ENCODE measurements at regions not wholly inside any gene's neighbourhood (a gene's known extent, or its start where the extent isn't known, plus 50 kb on each side); places are given as distances from the start of the nearest gene placed in this dataset.
"Not testable (repeated sequence)": the region's sequence is repeated elsewhere in the genome, so short reads cannot be mapped to it uniquely, and the experiment has no call there.

DNA sequence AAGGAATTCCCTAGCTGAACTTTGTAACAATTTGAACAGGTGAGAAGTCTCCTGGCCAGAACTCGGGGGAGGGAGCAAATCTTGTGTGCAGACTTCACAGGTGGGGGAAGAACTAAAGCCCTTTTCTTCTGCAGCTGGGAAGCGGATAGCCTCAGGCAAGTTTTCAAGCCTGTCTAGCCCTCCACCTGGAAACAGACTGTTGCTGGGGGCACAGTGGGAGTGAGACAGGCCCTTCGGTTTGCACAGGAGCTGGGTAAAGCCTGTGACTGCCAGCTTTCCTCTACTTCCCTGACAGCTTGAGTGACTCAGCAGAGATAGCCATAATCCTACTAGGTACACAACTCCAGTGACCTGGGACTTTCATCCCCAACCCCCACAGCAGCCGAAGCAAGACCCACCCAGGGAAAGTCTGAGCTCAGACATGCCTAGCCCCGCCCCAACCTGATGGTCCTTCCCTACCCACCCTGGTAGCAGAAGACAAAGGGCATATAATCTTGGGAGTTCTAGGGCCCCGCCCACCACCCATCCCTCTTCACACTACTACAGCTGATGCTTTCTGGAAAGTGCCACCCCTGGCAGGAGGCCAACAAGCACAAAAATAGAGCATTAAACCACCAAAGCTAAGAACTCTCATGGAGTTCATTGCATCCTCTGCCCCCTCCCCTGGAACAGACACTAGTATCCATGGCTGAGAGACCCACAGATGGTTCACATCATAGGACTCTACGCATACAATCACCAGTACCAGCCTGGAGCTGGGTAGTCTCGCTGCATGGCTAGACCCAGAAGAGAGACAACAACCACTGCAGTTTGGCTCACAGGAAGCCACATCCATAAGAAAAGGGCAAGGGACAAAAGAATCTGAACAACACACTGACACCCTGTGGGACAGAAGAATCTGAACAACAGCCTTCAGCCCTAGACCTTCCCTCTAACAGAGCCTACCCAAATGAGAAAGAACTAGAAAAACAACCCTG lies 479.0 kb downstream of the RAP2B start:
- Histone ChIP-seq H4K20me1 (ENCODE audit: insufficient read depth) (no peaks in the 10 kb centered on the region), H3K27me3 (ENCODE audit: insufficient read depth, low read length) (no peaks in the 10 kb centered on the region), H3K9me3 (ENCODE audit: control insufficient read depth in 1 of 2, insufficient read depth in 1 of 2, low read depth in 1 of 2, low read length in 2 of 2) (no peaks in the 10 kb centered on the region), H3K9me2 (ENCODE audit: insufficient read depth) (no peaks in the 10 kb centered on the region), H3K4me1 (ENCODE audit: control insufficient read depth in 1 of 2, insufficient read depth in 2 of 2, low read length in 2 of 2) (no peaks in the 10 kb centered on the region), H3K36me3 (ENCODE audit: control insufficient read depth in 1 of 2, insufficient read depth in 2 of 2, low read length in 2 of 2) (no peaks in the 10 kb centered on the region), H3K4me2 (ENCODE audit: low read length) (no peak overlapping the region), H3K4me3 (replicated peaks in 1 of 2; ENCODE audit: low read depth in 1 of 2, low read length in 2 of 2) (no peak overlapping the region), H3K27ac (ENCODE audit: low read depth, low read length) (no peak overlapping the region), H3K9ac (ENCODE audit: low read length) (no peak overlapping the region), H3K79me2 (ENCODE audit: insufficient read depth, low read length) (no peaks in the 10 kb centered on the region), H2AFZ (ENCODE audit: low read depth, low read length, poor library complexity, severe bottlenecking) (no peak overlapping the region)
- no peak for TF ChIP-seq ELF1 (IDR thresholded peaks at IDR 0.05; ENCODE audit: borderline replicate concordance, low read depth)
- no peak for TF ChIP-seq POLR2AphosphoS5 (IDR thresholded peaks at IDR 0.05; ENCODE audit: low read depth, low read length)
- no peak for TF ChIP-seq SP1 (IDR thresholded peaks at IDR 0.05; ENCODE audit: low read depth)
- TF ChIP-seq, protein P1, sequence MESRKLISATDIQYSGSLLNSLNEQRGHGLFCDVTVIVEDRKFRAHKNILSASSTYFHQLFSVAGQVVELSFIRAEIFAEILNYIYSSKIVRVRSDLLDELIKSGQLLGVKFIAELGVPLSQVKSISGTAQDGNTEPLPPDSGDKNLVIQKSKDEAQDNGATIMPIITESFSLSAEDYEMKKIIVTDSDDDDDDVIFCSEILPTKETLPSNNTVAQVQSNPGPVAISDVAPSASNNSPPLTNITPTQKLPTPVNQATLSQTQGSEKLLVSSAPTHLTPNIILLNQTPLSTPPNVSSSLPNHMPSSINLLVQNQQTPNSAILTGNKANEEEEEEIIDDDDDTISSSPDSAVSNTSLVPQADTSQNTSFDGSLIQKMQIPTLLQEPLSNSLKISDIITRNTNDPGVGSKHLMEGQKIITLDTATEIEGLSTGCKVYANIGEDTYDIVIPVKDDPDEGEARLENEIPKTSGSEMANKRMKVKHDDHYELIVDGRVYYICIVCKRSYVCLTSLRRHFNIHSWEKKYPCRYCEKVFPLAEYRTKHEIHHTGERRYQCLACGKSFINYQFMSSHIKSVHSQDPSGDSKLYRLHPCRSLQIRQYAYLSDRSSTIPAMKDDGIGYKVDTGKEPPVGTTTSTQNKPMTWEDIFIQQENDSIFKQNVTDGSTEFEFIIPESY (IDR thresholded peaks at IDR 0.05; ENCODE audit: extremely low read depth, insufficient replicate concordance, low read length) = no peak
- intact Hi-C loops (cut with micrococcal nuclease) = no loop called here
- RAD21 ChIA-PET (ENCODE audit: low non-redundant PET in 1 of 2, low total read pairs in 2 of 2, uncharacterized antibody in 2 of 2, unreplicated experiment in 2 of 2) = no interaction called here
- ATAC-seq (no peak), DNase-seq (ENCODE audit: low read depth, low spot score) (no peak)
- CTCF ChIA-PET = no interaction called here
- POLR2A ChIA-PET = no interaction called here
- BruUV-seq (replicated peaks) = no TSS peak

DNA sequence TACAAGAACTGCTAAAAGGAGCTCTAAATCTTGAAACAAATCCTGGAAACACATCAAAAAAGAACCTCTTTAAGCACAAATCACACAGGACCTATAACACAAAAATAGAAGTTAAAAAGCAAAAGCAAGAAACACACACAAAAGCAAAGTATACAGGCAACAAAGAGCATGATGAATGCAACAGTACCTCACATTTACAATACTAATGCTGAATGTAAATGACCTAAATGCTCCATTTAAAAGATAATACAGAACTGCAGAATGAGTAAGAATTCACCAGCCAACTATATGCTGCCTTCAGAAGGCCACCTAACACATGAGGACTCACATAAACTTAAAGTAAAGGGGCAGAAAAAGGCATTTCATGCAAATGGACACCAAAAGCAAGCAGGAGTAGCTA lies 478.6 kb upstream of the ARHGEF26 start:
- H4K20me1 ChIP-seq (ENCODE audit: insufficient read depth); H3K27ac ChIP-seq (ENCODE audit: low read depth, low read length); RAD21 ChIA-PET (ENCODE audit: low non-redundant PET in 1 of 2, low total read pairs in 2 of 2, uncharacterized antibody in 2 of 2, unreplicated experiment in 2 of 2); POLR2A ChIA-PET; H3K79me2 ChIP-seq (ENCODE audit: insufficient read depth, low read length); ATAC-seq; intact Hi-C loops (cut with micrococcal nuclease); H3K9ac ChIP-seq (ENCODE audit: low read length); H3K4me3 ChIP-seq (replicated peaks in 1 of 2; ENCODE audit: low read depth in 1 of 2, low read length in 2 of 2); BruUV-seq (replicated peaks); H3K9me2 ChIP-seq (ENCODE audit: insufficient read depth); CTCF ChIA-PET; H3K4me1 ChIP-seq (ENCODE audit: control insufficient read depth in 1 of 2, insufficient read depth in 2 of 2, low read length in 2 of 2); H3K9me3 ChIP-seq (ENCODE audit: control insufficient read depth in 1 of 2, insufficient read depth in 1 of 2, low read depth in 1 of 2, low read length in 2 of 2); H3K4me2 ChIP-seq (ENCODE audit: low read length); H3K27me3 ChIP-seq (ENCODE audit: insufficient read depth, low read length); H2AFZ ChIP-seq (ENCODE audit: low read depth, low read length, poor library complexity, severe bottlenecking); DNase-seq (ENCODE audit: low read depth, low spot score); H3K36me3 ChIP-seq (ENCODE audit: control insufficient read depth in 1 of 2, insufficient read depth in 2 of 2, low read length in 2 of 2): not testable (repeated sequence)

DNA sequence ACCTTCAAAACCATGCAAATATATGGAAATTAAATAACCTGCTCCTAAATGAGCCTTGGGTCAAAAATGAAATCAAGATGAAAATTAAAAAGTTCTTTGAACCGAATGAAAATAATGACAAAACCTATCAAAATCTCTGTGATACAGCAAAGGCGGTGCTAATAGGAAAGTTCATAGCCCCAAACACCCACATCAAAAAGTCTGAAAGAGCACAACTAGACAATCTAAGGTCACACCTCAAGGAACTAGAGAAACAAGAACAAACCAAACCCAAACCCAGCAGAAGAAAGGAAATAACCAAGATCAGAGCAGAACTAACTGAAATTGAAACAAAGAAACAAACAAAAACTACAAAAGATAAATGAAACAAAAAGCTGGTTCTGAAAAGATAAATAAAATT lies 477.7 kb upstream of the ARHGEF26 start:
- H3K27me3 ChIP-seq (ENCODE audit: insufficient read depth, low read length); BruUV-seq (replicated peaks); RAD21 ChIA-PET (ENCODE audit: low non-redundant PET in 1 of 2, low total read pairs in 2 of 2, uncharacterized antibody in 2 of 2, unreplicated experiment in 2 of 2); DNase-seq (ENCODE audit: low read depth, low spot score); H3K4me3 ChIP-seq (replicated peaks in 1 of 2; ENCODE audit: low read depth in 1 of 2, low read length in 2 of 2); H3K9me2 ChIP-seq (ENCODE audit: insufficient read depth); CTCF ChIA-PET; H3K9me3 ChIP-seq (ENCODE audit: control insufficient read depth in 1 of 2, insufficient read depth in 1 of 2, low read depth in 1 of 2, low read length in 2 of 2); H3K9ac ChIP-seq (ENCODE audit: low read length); ATAC-seq; POLR2A ChIA-PET; H3K27ac ChIP-seq (ENCODE audit: low read depth, low read length); H3K36me3 ChIP-seq (ENCODE audit: control insufficient read depth in 1 of 2, insufficient read depth in 2 of 2, low read length in 2 of 2); H3K4me1 ChIP-seq (ENCODE audit: control insufficient read depth in 1 of 2, insufficient read depth in 2 of 2, low read length in 2 of 2); H2AFZ ChIP-seq (ENCODE audit: low read depth, low read length, poor library complexity, severe bottlenecking); H4K20me1 ChIP-seq (ENCODE audit: insufficient read depth); H3K79me2 ChIP-seq (ENCODE audit: insufficient read depth, low read length); intact Hi-C loops (cut with micrococcal nuclease); H3K4me2 ChIP-seq (ENCODE audit: low read length): not testable (repeated sequence)

Measured in HCT116 (cell line).